ENCODE measurements at regions not wholly inside any gene's neighbourhood (a gene's known extent, or its start where the extent isn't known, plus 50 kb on each side); places are given as distances from the start of the nearest gene placed in this dataset.
"Not testable (repeated sequence)": the region's sequence is repeated elsewhere in the genome, so short reads cannot be mapped to it uniquely, and the experiment has no call there.

DNA sequence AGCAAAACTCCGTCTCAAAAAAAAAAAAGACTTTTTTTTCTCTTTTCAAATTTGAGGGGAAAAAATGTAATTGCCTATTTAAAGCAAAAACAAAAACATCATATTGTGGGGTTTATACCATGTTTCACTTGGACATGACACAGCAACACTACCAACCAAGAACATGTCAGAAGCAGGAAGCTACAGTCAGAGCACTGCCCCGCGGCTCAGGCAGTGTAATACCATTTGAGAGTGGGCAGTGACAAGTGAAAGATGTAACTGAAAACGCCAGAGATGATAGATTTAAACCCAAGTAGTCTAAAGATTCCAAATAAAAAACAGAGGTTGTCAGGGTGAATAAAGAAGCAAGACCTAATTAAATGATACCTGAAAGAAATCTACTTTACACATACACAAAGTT is 68.6 kb downstream of the GOLGA6L6 start:
- TF ChIP-seq, protein P1, sequence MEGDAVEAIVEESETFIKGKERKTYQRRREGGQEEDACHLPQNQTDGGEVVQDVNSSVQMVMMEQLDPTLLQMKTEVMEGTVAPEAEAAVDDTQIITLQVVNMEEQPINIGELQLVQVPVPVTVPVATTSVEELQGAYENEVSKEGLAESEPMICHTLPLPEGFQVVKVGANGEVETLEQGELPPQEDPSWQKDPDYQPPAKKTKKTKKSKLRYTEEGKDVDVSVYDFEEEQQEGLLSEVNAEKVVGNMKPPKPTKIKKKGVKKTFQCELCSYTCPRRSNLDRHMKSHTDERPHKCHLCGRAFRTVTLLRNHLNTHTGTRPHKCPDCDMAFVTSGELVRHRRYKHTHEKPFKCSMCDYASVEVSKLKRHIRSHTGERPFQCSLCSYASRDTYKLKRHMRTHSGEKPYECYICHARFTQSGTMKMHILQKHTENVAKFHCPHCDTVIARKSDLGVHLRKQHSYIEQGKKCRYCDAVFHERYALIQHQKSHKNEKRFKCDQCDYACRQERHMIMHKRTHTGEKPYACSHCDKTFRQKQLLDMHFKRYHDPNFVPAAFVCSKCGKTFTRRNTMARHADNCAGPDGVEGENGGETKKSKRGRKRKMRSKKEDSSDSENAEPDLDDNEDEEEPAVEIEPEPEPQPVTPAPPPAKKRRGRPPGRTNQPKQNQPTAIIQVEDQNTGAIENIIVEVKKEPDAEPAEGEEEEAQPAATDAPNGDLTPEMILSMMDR (conservative IDR thresholded peaks at IDR 0.05; ENCODE audit: low read length), result not testable (repeated sequence)
- not testable (repeated sequence) for TF ChIP-seq EZH2phosphoT487 (IDR thresholded peaks at IDR 0.05; ENCODE audit: borderline replicate concordance, low read depth, low read length)
